Thyroid gland (tissue), 4 donors: ENCODE measurements at regions not wholly inside any gene's neighbourhood (a gene's known extent, or its start where the extent isn't known, plus 50 kb on each side); places are given as distances from the start of the nearest gene placed in this dataset.

Source experiments
- CTCF ChIP-seq, 6 experiments: fragments of 200-600 bp in 3 of 6; fragments of 450-650 bp in 3 of 6; sonication (generic) in 3 of 6; IDR thresholded peaks; one replicate each; pipeline ENCODE4 v1.5.1; 2016 to 2019; ENCODE audit warnings: antibody characterized with exemption in 6 of 6, mild to moderate bottlenecking in 2 of 6, inconsistent platforms in 1 of 6, moderate library complexity in 1 of 6
- POLR2A ChIP-seq, 2 donors: fragments of 450-650 bp; IDR thresholded peaks; one replicate each; pipeline ENCODE4 v1.6.1; 2017; ENCODE audit warnings: antibody characterized with exemption in 2 of 2, mild to moderate bottlenecking in 2 of 2, moderate library complexity in 1 of 2

- TF ChIP-seq CTCF (IDR thresholded peaks at IDR 0.05) (peak in 4 of 6 experiments; percentile 20 to 38 (median 26)), POLR2A (IDR thresholded peaks at IDR 0.05) (no peak)
Measured at GRCh38 chr6:96468681-96469224, 52.9 kb upstream of the UFL1 start.
